Kasumi-1 (cell line): ENCODE measurements at regions not wholly inside any gene's neighbourhood (a gene's known extent, or its start where the extent isn't known, plus 50 kb on each side); places are given as distances from the start of the nearest gene placed in this dataset.

Source experiments
- DNase-seq, 2 experiments: peaks; one replicate each; lab custom pipeline; 2025; lab: John Stamatoyannopoulos, UW

- no peak for DNase-seq
Observed at GRCh38 chr1:208587110-208587509, 342.9 kb upstream of the PLXNA2 start.

- no peak for DNase-seq
Observed at GRCh38 chr1:208593306-208594006, 349.3 kb upstream of the PLXNA2 start.

GRCh38 chr1:208595236-208595635 lies 351.1 kb upstream of the PLXNA2 start:
- DNase-seq = no peak

- DNase-seq = no peak
Observed at GRCh38 chr1:208595745-208596144, 351.6 kb upstream of the PLXNA2 start.

GRCh38 chr1:208597571-208597970 lies 353.4 kb upstream of the PLXNA2 start:
- no peak for DNase-seq

GRCh38 chr1:208598021-208598420 lies 353.8 kb upstream of the PLXNA2 start:
- DNase-seq = no peak

- DNase-seq = no peak
Observed at GRCh38 chr1:208599063-208599462, 354.9 kb upstream of the PLXNA2 start.

GRCh38 chr1:208600456-208601190 lies 356.4 kb upstream of the PLXNA2 start:
- no peak for DNase-seq

- DNase-seq = no peak
Observed at GRCh38 chr1:208601561-208601960, 357.4 kb upstream of the PLXNA2 start.

GRCh38 chr1:208603721-208604120 lies 359.5 kb upstream of the PLXNA2 start:
- DNase-seq = no peak

GRCh38 chr1:208604295-208604694 lies 360.1 kb upstream of the PLXNA2 start:
- no peak for DNase-seq

- DNase-seq = no peak
Observed at GRCh38 chr1:208606959-208607358, 362.8 kb upstream of the PLXNA2 start.

- DNase-seq = no peak
Observed at GRCh38 chr1:208607616-208608015, 363.4 kb upstream of the PLXNA2 start.

- DNase-seq = no peak
Observed at GRCh38 chr1:208614610-208615009, 370.4 kb upstream of the PLXNA2 start.

GRCh38 chr1:208615371-208615770 lies 371.2 kb upstream of the PLXNA2 start:
- DNase-seq = no peak

GRCh38 chr1:208616776-208617175 lies 372.6 kb upstream of the PLXNA2 start:
- no peak for DNase-seq

- no peak for DNase-seq
Observed at GRCh38 chr1:208628022-208628914, 384.1 kb upstream of the PLXNA2 start.

GRCh38 chr1:208631092-208631491 lies 386.9 kb upstream of the PLXNA2 start:
- DNase-seq = no peak

GRCh38 chr1:208631506-208631905 lies 387.3 kb upstream of the PLXNA2 start:
- DNase-seq = no peak

GRCh38 chr1:208634346-208635140 lies 390.4 kb upstream of the PLXNA2 start:
- DNase-seq = no peak

GRCh38 chr1:208637181-208637580 lies 393.0 kb upstream of the PLXNA2 start:
- no peak for DNase-seq

- no peak for DNase-seq
Observed at GRCh38 chr1:208639382-208639781, 395.2 kb upstream of the PLXNA2 start.
